Activated CD4-positive, alpha-beta T cell treated with anti-CD3 and anti-CD28 coated beads, Interleukin-2, amount 50 U/mL, for 48 hours (primary cell): ENCODE measurements at regions not wholly inside any gene's neighbourhood (a gene's known extent, or its start where the extent isn't known, plus 50 kb on each side); places are given as distances from the start of the nearest gene placed in this dataset.
"Not testable (repeated sequence)": the region's sequence is repeated elsewhere in the genome, so short reads cannot be mapped to it uniquely, and the experiment has no call there.

Experiments
- DNase-seq, 2 experiments: peaks; one replicate each; pipeline ENCODE4 v3.0.0-alpha.2; 2020

GRCh38 chr4:19486400-19486799 is 765.3 kb upstream of the SLIT2 start:
- no peak for DNase-seq

GRCh38 chr4:19478791-19479190 is 772.9 kb upstream of the SLIT2 start:
- DNase-seq = no peak

- no peak for DNase-seq
These were observed 778.1 kb upstream of the SLIT2 start for GRCh38 chr4:19473569-19473968.

- no peak for DNase-seq
These were observed 779.0 kb upstream of the SLIT2 start for GRCh38 chr4:19472666-19473065.

- not testable (repeated sequence) for DNase-seq
These were observed 781.7 kb upstream of the SLIT2 start for GRCh38 chr4:19470001-19470400.

GRCh38 chr4:19462117-19462516 is 789.6 kb upstream of the SLIT2 start:
- DNase-seq = no peak

GRCh38 chr4:19455850-19456602 is 795.7 kb upstream of the SLIT2 start:
- DNase-seq = no peak

GRCh38 chr4:19455196-19455595 is 796.5 kb upstream of the SLIT2 start:
- DNase-seq = no peak

GRCh38 chr4:19438233-19438632 is 813.5 kb upstream of the SLIT2 start:
- DNase-seq = no peak

GRCh38 chr4:19437008-19437407 is 814.7 kb upstream of the SLIT2 start:
- DNase-seq = no peak

GRCh38 chr4:19429684-19430083 is 822.0 kb upstream of the SLIT2 start:
- no peak for DNase-seq

- DNase-seq = no peak
These were observed 826.6 kb upstream of the SLIT2 start for GRCh38 chr4:19425146-19425545.

GRCh38 chr4:19417256-19417655 is 834.4 kb upstream of the SLIT2 start:
- no peak for DNase-seq

GRCh38 chr4:19416146-19416545 is 835.6 kb upstream of the SLIT2 start:
- no peak for DNase-seq

GRCh38 chr4:19408490-19408889 is 843.2 kb upstream of the SLIT2 start:
- no peak for DNase-seq

- DNase-seq = no peak
These were observed 844.9 kb upstream of the SLIT2 start for GRCh38 chr4:19406789-19407188.

- DNase-seq = no peak
These were observed 847.8 kb upstream of the SLIT2 start for GRCh38 chr4:19403786-19404370.

GRCh38 chr4:19402581-19403065 is 849.1 kb upstream of the SLIT2 start:
- no peak for DNase-seq

- no peak for DNase-seq
These were observed 850.2 kb upstream of the SLIT2 start for GRCh38 chr4:19401301-19402080.

- DNase-seq = no peak
These were observed 850.9 kb upstream of the SLIT2 start for GRCh38 chr4:19400820-19401219.

GRCh38 chr4:19399001-19399400 is 852.7 kb upstream of the SLIT2 start:
- no peak for DNase-seq

GRCh38 chr4:19386786-19387185 is 864.9 kb upstream of the SLIT2 start:
- DNase-seq = no peak

- DNase-seq = no peak
These were observed 868.5 kb upstream of the SLIT2 start for GRCh38 chr4:19382993-19383756.
